Karpas-422 (cell line): ENCODE measurements at regions not wholly inside any gene's neighbourhood (a gene's known extent, or its start where the extent isn't known, plus 50 kb on each side); places are given as distances from the start of the nearest gene placed in this dataset.
"Not testable (repeated sequence)": the region's sequence is repeated elsewhere in the genome, so short reads cannot be mapped to it uniquely, and the experiment has no call there.

Experiments
- DNase-seq: peaks from one replicate; pipeline ENCODE4 v3.0.0-alpha.2; 2015
- H2AFZ ChIP-seq: fragments of 200-600 bp; sonication (generic); 2 replicates; pipeline ENCODE4 v1.6.1; 2014; ENCODE audit warnings: antibody characterized with exemption, low read length, mixed read lengths
- H3K27ac ChIP-seq: fragments of 200-600 bp; sonication (generic); 2 replicates; pipeline ENCODE4 v1.5.1; 2014; ENCODE audit warnings: mild to moderate bottlenecking, low read length, moderate library complexity
- H3K27me3 ChIP-seq: fragments of 200-600 bp; sonication (generic); 2 replicates; pipeline ENCODE4 v1.6.1; 2014; ENCODE audit warnings: low read length, mixed read lengths
- H3K36me3 ChIP-seq: fragments of 200-600 bp; sonication (generic); 2 replicates; pipeline ENCODE4 v1.6.1; 2014; ENCODE audit warnings: low read length, mixed read lengths; ENCODE audit not compliant: insufficient read depth
- H3K4me1 ChIP-seq: fragments of 200-600 bp; sonication (generic); 2 replicates; pipeline ENCODE4 v1.6.1; 2014; ENCODE audit warnings: mild to moderate bottlenecking, low read length, mixed read lengths
- H3K4me2 ChIP-seq: fragments of 200-600 bp; sonication (generic); 2 replicates; pipeline ENCODE4 v1.6.1; 2014; ENCODE audit warnings: low read length, low read depth, mild to moderate bottlenecking; ENCODE audit not compliant: poor library complexity, severe bottlenecking
- H3K4me3 ChIP-seq: fragments of 200-600 bp; sonication (generic); 2 replicates; pipeline ENCODE4 v1.5.1; 2014; ENCODE audit warnings: mild to moderate bottlenecking, antibody characterized with exemption, low read length, mixed read lengths
- H3K79me2 ChIP-seq: fragments of 200-600 bp; sonication (generic); 2 replicates; pipeline ENCODE4 v1.6.1; 2014; ENCODE audit warnings: mild to moderate bottlenecking, low read length, mixed read lengths
- H3K9ac ChIP-seq: fragments of 200-600 bp; sonication (generic); 2 replicates; pipeline ENCODE4 v1.6.0; 2014; ENCODE audit warnings: low read length
- H3K9me2 ChIP-seq: fragments of 200-600 bp; sonication (generic), shearing (Covaris generic); replicated peaks from 2 replicates; pipeline ENCODE4 v1.6.0; 2014; ENCODE audit warnings: mild to moderate bottlenecking, low read length, moderate library complexity; ENCODE audit not compliant: insufficient read depth
- H3K9me3 ChIP-seq: fragments of 300-700, 200-600 bp; sonication (generic); 2 replicates; pipeline ENCODE4 v1.6.1; 2014; ENCODE audit warnings: low read length, mixed read lengths
- H4K20me1 ChIP-seq: fragments of 200-600 bp; sonication (generic); 2 replicates; pipeline ENCODE4 v1.6.1; 2014; ENCODE audit warnings: mild to moderate bottlenecking, antibody characterized with exemption, low read length, low read depth; ENCODE audit not compliant: insufficient read depth

- not testable (repeated sequence) for H3K4me2 ChIP-seq, H4K20me1 ChIP-seq, H3K4me1 ChIP-seq, H3K36me3 ChIP-seq, H3K9me3 ChIP-seq, H2AFZ ChIP-seq, H3K27me3 ChIP-seq, DNase-seq, H3K9ac ChIP-seq, H3K9me2 ChIP-seq, H3K79me2 ChIP-seq, H3K4me3 ChIP-seq, H3K27ac ChIP-seq
Observed at GRCh38 chr2:89764571-89765360, 1073.3 kb downstream of the RPIA start.

- H3K9me3 ChIP-seq, H3K27me3 ChIP-seq, H3K9me2 ChIP-seq, H3K4me1 ChIP-seq, H3K79me2 ChIP-seq, H2AFZ ChIP-seq, H3K9ac ChIP-seq, H3K36me3 ChIP-seq, H3K4me3 ChIP-seq, DNase-seq, H3K27ac ChIP-seq, H3K4me2 ChIP-seq, H4K20me1 ChIP-seq: not testable (repeated sequence)
Observed at GRCh38 chr2:89765361-89765718, 1073.9 kb downstream of the RPIA start.

GRCh38 chr2:89766141-89766990, 1074.9 kb downstream of the RPIA start:
- H3K4me3 ChIP-seq, H3K9ac ChIP-seq, H3K27ac ChIP-seq, H4K20me1 ChIP-seq, H3K4me1 ChIP-seq, H3K9me2 ChIP-seq, H3K79me2 ChIP-seq, H3K4me2 ChIP-seq, H3K36me3 ChIP-seq, H2AFZ ChIP-seq, DNase-seq, H3K27me3 ChIP-seq, H3K9me3 ChIP-seq: not testable (repeated sequence)

GRCh38 chr2:89767058-89767457, 1075.6 kb downstream of the RPIA start:
- not testable (repeated sequence) for H3K9me3 ChIP-seq, DNase-seq, H2AFZ ChIP-seq, H3K4me1 ChIP-seq, H3K4me2 ChIP-seq, H3K9ac ChIP-seq, H3K27me3 ChIP-seq, H3K4me3 ChIP-seq, H3K36me3 ChIP-seq, H3K79me2 ChIP-seq, H3K9me2 ChIP-seq, H4K20me1 ChIP-seq, H3K27ac ChIP-seq

- Histone ChIP-seq H3K9ac (no peak overlapping the region), H2AFZ (no peak overlapping the region), H3K27me3 (no peaks in the 10 kb centered on the region), H3K36me3 (no peaks in the 10 kb centered on the region), H4K20me1 (no peaks in the 10 kb centered on the region), H3K27ac (no peak overlapping the region), H3K9me2 (no peaks in the 10 kb centered on the region), H3K4me1 (no peaks in the 10 kb centered on the region), H3K4me3 (no peak overlapping the region), H3K4me2 (no peak overlapping the region), H3K79me2 (no peaks in the 10 kb centered on the region), H3K9me3 (peaks cover 2% of the 10 kb centered on the region; the same call in 1 of the 2 replicates)
- no peak for DNase-seq
Observed at GRCh38 chr2:89767572-89768435, 1076.3 kb downstream of the RPIA start.

- Histone ChIP-seq H2AFZ (no peak overlapping the region), H3K4me1 (no peaks in the 10 kb centered on the region), H3K36me3 (no peaks in the 10 kb centered on the region), H3K9me3 (peaks cover 81% of the 10 kb centered on the region), H3K4me3 (no peak overlapping the region), H3K9ac (no peak overlapping the region), H3K4me2 (no peak overlapping the region), H3K27ac (no peak overlapping the region), H3K79me2 (no peaks in the 10 kb centered on the region), H4K20me1 (no peaks in the 10 kb centered on the region), H3K9me2 (no peaks in the 10 kb centered on the region), H3K27me3 (no peaks in the 10 kb centered on the region)
- no peak for DNase-seq
Observed at GRCh38 chr2:89775885-89776284, 1084.4 kb downstream of the RPIA start.

GRCh38 chr2:89780318-89780717, 1088.8 kb downstream of the RPIA start:
- Histone ChIP-seq H3K36me3 (no peaks in the 10 kb centered on the region), H3K79me2 (no peaks in the 10 kb centered on the region), H3K9me3 (peaks cover 100% of the 10 kb centered on the region), H3K4me1 (no peaks in the 10 kb centered on the region), H4K20me1 (no peaks in the 10 kb centered on the region), H3K9ac (no peak overlapping the region), H3K9me2 (no peaks in the 10 kb centered on the region), H3K27ac (no peak overlapping the region), H3K27me3 (no peaks in the 10 kb centered on the region), H2AFZ (no peak overlapping the region), H3K4me2 (no peak overlapping the region), H3K4me3 (no peak overlapping the region)
- no peak for DNase-seq

- no peak overlapping the region for H3K4me3 ChIP-seq
- no peaks in the 10 kb centered on the region for H3K36me3 ChIP-seq
- DNase-seq: no peak
- no peaks in the 10 kb centered on the region for H4K20me1 ChIP-seq
- H3K27me3 ChIP-seq: no peaks in the 10 kb centered on the region
- H3K27ac ChIP-seq: no peak overlapping the region
- H2AFZ ChIP-seq: no peak overlapping the region
- H3K9ac ChIP-seq: no peak overlapping the region
- no peaks in the 10 kb centered on the region for H3K9me2 ChIP-seq
- H3K4me2 ChIP-seq: no peak overlapping the region
- H3K9me3 ChIP-seq: peaks cover 92% of the 10 kb centered on the region
- no peaks in the 10 kb centered on the region for H3K4me1 ChIP-seq
- no peaks in the 10 kb centered on the region for H3K79me2 ChIP-seq
Observed at GRCh38 chr2:89781962-89782361, 1090.5 kb downstream of the RPIA start.
